ENCODE measurements at regions not wholly inside any gene's neighbourhood (a gene's known extent, or its start where the extent isn't known, plus 50 kb on each side); places are given as distances from the start of the nearest gene placed in this dataset.

- Histone ChIP-seq H3K4me3 (ENCODE audit: low read length) (no peak overlapping the region), H3K36me3 (ENCODE audit: insufficient read depth, low read depth, low read length) (no peaks in the 10 kb centered on the region), H3K9me3 (ENCODE audit: insufficient read depth, low read depth, low read length) (peaks cover 8% of the 10 kb centered on the region), H3K9ac (ENCODE audit: low read depth, low read length) (no peak overlapping the region), H3K27ac (ENCODE audit: low read length) (no peak overlapping the region), H3K4me1 (ENCODE audit: insufficient read depth, low read length) (no peaks in the 10 kb centered on the region), H3K27me3 (ENCODE audit: insufficient read depth, low read length) (no peaks in the 10 kb centered on the region)
Measured at GRCh38 chr4:178244785-178245184, 802.5 kb upstream of the AGA start.

GRCh38 chr4:178255172-178255571 lies 812.9 kb upstream of the AGA start:
- Histone ChIP-seq H3K9me3 (ENCODE audit: insufficient read depth, low read depth, low read length) (peaks cover 8% of the 10 kb centered on the region), H3K27ac (ENCODE audit: low read length) (no peak overlapping the region), H3K4me1 (ENCODE audit: insufficient read depth, low read length) (no peaks in the 10 kb centered on the region), H3K9ac (ENCODE audit: low read depth, low read length) (no peak overlapping the region), H3K36me3 (ENCODE audit: insufficient read depth, low read depth, low read length) (no peaks in the 10 kb centered on the region), H3K27me3 (ENCODE audit: insufficient read depth, low read length) (no peaks in the 10 kb centered on the region), H3K4me3 (ENCODE audit: low read length) (no peak overlapping the region)

- H3K27me3 ChIP-seq (ENCODE audit: insufficient read depth, low read length) = no peaks in the 10 kb centered on the region
- H3K4me1 ChIP-seq (ENCODE audit: insufficient read depth, low read length) = no peaks in the 10 kb centered on the region; the same call in 1 of the 2 replicates
- H3K9ac ChIP-seq (ENCODE audit: low read depth, low read length) = no peak overlapping the region
- no peak overlapping the region for H3K4me3 ChIP-seq (ENCODE audit: low read length)
- peaks cover 8% of the 10 kb centered on the region; the same call in 1 of the 2 replicates for H3K9me3 ChIP-seq (ENCODE audit: insufficient read depth, low read depth, low read length)
- H3K36me3 ChIP-seq (ENCODE audit: insufficient read depth, low read depth, low read length) = no peaks in the 10 kb centered on the region
- no peak overlapping the region for H3K27ac ChIP-seq (ENCODE audit: low read length)
Measured at GRCh38 chr4:178258603-178259002, 816.4 kb upstream of the AGA start.

GRCh38 chr4:178259566-178259965 lies 817.3 kb upstream of the AGA start:
- Histone ChIP-seq H3K4me3 (ENCODE audit: low read length) (no peak overlapping the region), H3K27me3 (ENCODE audit: insufficient read depth, low read length) (no peaks in the 10 kb centered on the region), H3K9me3 (ENCODE audit: insufficient read depth, low read depth, low read length) (0 out of 2 replicates have a peak, but pooled peaks cover 4% of the 10 kb centered on the region), H3K36me3 (ENCODE audit: insufficient read depth, low read depth, low read length) (no peaks in the 10 kb centered on the region), H3K9ac (ENCODE audit: low read depth, low read length) (no peak overlapping the region), H3K27ac (ENCODE audit: low read length) (no peak overlapping the region), H3K4me1 (ENCODE audit: insufficient read depth, low read length) (peaks cover 8% of the 10 kb centered on the region; the same call in 1 of the 2 replicates)

DNA sequence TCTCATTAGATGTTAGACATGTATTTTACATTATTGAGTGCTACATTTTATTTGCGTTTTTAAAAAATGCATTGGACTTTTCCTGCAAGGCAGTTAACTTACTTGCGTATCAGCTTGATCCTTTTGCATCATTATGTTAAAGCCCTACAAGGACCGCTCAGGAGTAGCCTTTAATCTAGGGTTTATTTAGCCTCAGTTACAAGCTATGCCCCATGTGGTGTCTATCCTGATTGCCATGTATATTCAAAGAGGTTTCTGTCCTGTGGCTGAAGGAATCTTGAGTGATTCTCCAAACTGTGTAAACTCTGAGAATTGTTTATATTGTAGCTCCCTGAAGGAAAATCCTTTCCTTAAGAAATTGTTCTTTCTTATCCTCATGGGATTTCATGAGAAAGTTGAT lies 821.8 kb upstream of the AGA start:
- Histone ChIP-seq H3K4me1 (ENCODE audit: insufficient read depth, low read length) (peaks cover 8% of the 10 kb centered on the region; the same call in 1 of the 2 replicates), H3K9me3 (ENCODE audit: insufficient read depth, low read depth, low read length) (0 out of 2 replicates have a peak, but pooled peaks cover 4% of the 10 kb centered on the region), H3K4me3 (ENCODE audit: low read length) (no peak overlapping the region), H3K27ac (ENCODE audit: low read length) (no peak overlapping the region), H3K9ac (ENCODE audit: low read depth, low read length) (no peak overlapping the region), H3K36me3 (ENCODE audit: insufficient read depth, low read depth, low read length) (no peaks in the 10 kb centered on the region), H3K27me3 (ENCODE audit: insufficient read depth, low read length) (no peaks in the 10 kb centered on the region)

GRCh38 chr4:178271386-178271785 lies 829.1 kb upstream of the AGA start:
- Histone ChIP-seq H3K27ac (ENCODE audit: low read length) (no peak overlapping the region), H3K4me3 (ENCODE audit: low read length) (no peak overlapping the region), H3K4me1 (ENCODE audit: insufficient read depth, low read length) (no peaks in the 10 kb centered on the region), H3K9ac (ENCODE audit: low read depth, low read length) (no peak overlapping the region), H3K9me3 (ENCODE audit: insufficient read depth, low read depth, low read length) (no peaks in the 10 kb centered on the region), H3K27me3 (ENCODE audit: insufficient read depth, low read length) (no peaks in the 10 kb centered on the region), H3K36me3 (ENCODE audit: insufficient read depth, low read depth, low read length) (no peaks in the 10 kb centered on the region)

DNA sequence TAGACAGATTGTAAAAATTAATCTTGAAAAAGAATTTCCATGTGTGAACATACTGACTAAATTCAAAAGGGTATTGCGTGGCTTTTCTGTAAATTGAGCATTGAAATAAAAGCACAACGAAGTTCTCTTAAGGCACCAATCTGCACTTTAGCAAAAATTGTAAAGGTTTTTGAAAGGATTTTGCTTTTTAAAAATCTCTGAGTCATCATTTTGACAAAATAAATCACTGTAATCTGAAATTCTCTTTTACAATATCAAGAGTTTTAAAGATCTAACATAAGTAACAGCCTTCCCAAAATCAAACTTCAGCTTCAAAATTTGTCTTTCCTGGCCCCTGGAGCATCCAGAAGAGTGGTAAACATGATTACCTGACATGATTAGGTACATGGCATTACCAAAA lies 830.9 kb upstream of the AGA start:
- Histone ChIP-seq H3K36me3 (ENCODE audit: insufficient read depth, low read depth, low read length) (no peaks in the 10 kb centered on the region), H3K27ac (ENCODE audit: low read length) (no peak overlapping the region), H3K9ac (ENCODE audit: low read depth, low read length) (no peak overlapping the region), H3K9me3 (ENCODE audit: insufficient read depth, low read depth, low read length) (no peaks in the 10 kb centered on the region), H3K4me3 (ENCODE audit: low read length) (no peak overlapping the region), H3K4me1 (ENCODE audit: insufficient read depth, low read length) (no peaks in the 10 kb centered on the region), H3K27me3 (ENCODE audit: insufficient read depth, low read length) (no peaks in the 10 kb centered on the region)

GRCh38 chr4:178275671-178276360 lies 833.6 kb upstream of the AGA start:
- Histone ChIP-seq H3K9me3 (ENCODE audit: insufficient read depth, low read depth, low read length) (no peaks in the 10 kb centered on the region), H3K4me1 (ENCODE audit: insufficient read depth, low read length) (no peaks in the 10 kb centered on the region), H3K27me3 (ENCODE audit: insufficient read depth, low read length) (no peaks in the 10 kb centered on the region), H3K27ac (ENCODE audit: low read length) (no peak overlapping the region), H3K36me3 (ENCODE audit: insufficient read depth, low read depth, low read length) (no peaks in the 10 kb centered on the region), H3K9ac (ENCODE audit: low read depth, low read length) (no peak overlapping the region), H3K4me3 (ENCODE audit: low read length) (no peak overlapping the region)

DNA sequence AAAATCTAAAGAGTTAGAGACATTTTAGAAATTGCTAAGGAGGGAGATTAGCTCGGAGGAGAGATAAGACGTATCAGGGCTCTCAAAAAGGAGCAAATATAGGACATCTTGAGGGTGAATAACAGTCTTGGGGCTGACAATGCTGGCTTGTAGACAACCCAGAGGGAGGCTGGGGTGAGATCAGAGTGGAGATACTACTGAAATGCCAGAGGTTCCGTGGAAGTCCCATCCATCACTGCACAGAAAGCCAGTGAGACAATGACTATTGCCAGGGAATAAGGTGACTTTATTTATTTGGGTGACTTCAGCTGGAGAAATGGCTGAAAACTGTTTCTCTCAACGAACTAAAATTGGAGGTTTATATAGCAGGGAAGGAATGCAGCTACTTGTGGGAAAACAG lies 838.1 kb upstream of the AGA start:
- Histone ChIP-seq H3K9ac (ENCODE audit: low read depth, low read length) (no peak overlapping the region), H3K36me3 (ENCODE audit: insufficient read depth, low read depth, low read length) (no peaks in the 10 kb centered on the region), H3K9me3 (ENCODE audit: insufficient read depth, low read depth, low read length) (no peaks in the 10 kb centered on the region), H3K4me3 (ENCODE audit: low read length) (no peak overlapping the region), H3K4me1 (ENCODE audit: insufficient read depth, low read length) (no peaks in the 10 kb centered on the region), H3K27me3 (ENCODE audit: insufficient read depth, low read length) (no peaks in the 10 kb centered on the region), H3K27ac (ENCODE audit: low read length) (no peak overlapping the region)

- Histone ChIP-seq H3K4me3 (ENCODE audit: low read length) (no peak overlapping the region), H3K36me3 (ENCODE audit: insufficient read depth, low read depth, low read length) (no peaks in the 10 kb centered on the region), H3K27me3 (ENCODE audit: insufficient read depth, low read length) (no peaks in the 10 kb centered on the region), H3K27ac (ENCODE audit: low read length) (no peak overlapping the region), H3K9ac (ENCODE audit: low read depth, low read length) (no peak overlapping the region), H3K4me1 (ENCODE audit: insufficient read depth, low read length) (no peaks in the 10 kb centered on the region), H3K9me3 (ENCODE audit: insufficient read depth, low read depth, low read length) (no peaks in the 10 kb centered on the region)
Measured at GRCh38 chr4:178288462-178288861, 846.2 kb upstream of the AGA start.

- H3K9me3 ChIP-seq (ENCODE audit: insufficient read depth, low read depth, low read length) = no peaks in the 10 kb centered on the region
- no peak overlapping the region for H3K27ac ChIP-seq (ENCODE audit: low read length)
- no peaks in the 10 kb centered on the region for H3K36me3 ChIP-seq (ENCODE audit: insufficient read depth, low read depth, low read length)
- H3K4me1 ChIP-seq (ENCODE audit: insufficient read depth, low read length) = no peaks in the 10 kb centered on the region
- no peaks in the 10 kb centered on the region for H3K27me3 ChIP-seq (ENCODE audit: insufficient read depth, low read length)
- H3K4me3 ChIP-seq (ENCODE audit: low read length) = no peak overlapping the region
- no peak overlapping the region for H3K9ac ChIP-seq (ENCODE audit: low read depth, low read length)
Measured at GRCh38 chr4:178293601-178294000, 851.4 kb upstream of the AGA start.

GRCh38 chr4:178296669-178297068 lies 854.4 kb upstream of the AGA start:
- no peak overlapping the region for H3K27ac ChIP-seq (ENCODE audit: low read length)
- no peaks in the 10 kb centered on the region for H3K36me3 ChIP-seq (ENCODE audit: insufficient read depth, low read depth, low read length)
- H3K4me3 ChIP-seq (ENCODE audit: low read length) = no peak overlapping the region
- H3K9me3 ChIP-seq (ENCODE audit: insufficient read depth, low read depth, low read length) = no peaks in the 10 kb centered on the region
- H3K4me1 ChIP-seq (ENCODE audit: insufficient read depth, low read length) = no peaks in the 10 kb centered on the region
- no peak overlapping the region for H3K9ac ChIP-seq (ENCODE audit: low read depth, low read length)
- no peaks in the 10 kb centered on the region for H3K27me3 ChIP-seq (ENCODE audit: insufficient read depth, low read length)

Measured in iPS-20b (cell line).